ENCODE measurements at regions not wholly inside any gene's neighbourhood (a gene's known extent, or its start where the extent isn't known, plus 50 kb on each side); places are given as distances from the start of the nearest gene placed in this dataset.
A peak's percentile ranks its signal among the peaks of the same experiment; 100 is the strongest.

GRCh38 chr7:69510114-69510513 is 88.2 kb upstream of the AUTS2 start:
- H3K4me3 ChIP-seq (ENCODE audit: low read depth, low read length), result no peak overlapping the region
- no peaks in the 10 kb centered on the region for H3K36me3 ChIP-seq (ENCODE audit: control insufficient read depth, insufficient read depth, low read length)
- FAIRE-seq (no peak), DNase-seq (ENCODE audit: low read depth) (no peak)
- no peaks in the 10 kb centered on the region for H3K27me3 ChIP-seq (ENCODE audit: control insufficient read depth, insufficient read depth, low read length)
- no peak for TF ChIP-seq CTCF (IDR thresholded peaks at IDR 0.05; ENCODE audit: insufficient read depth, low read length, severe bottlenecking)

GRCh38 chr7:69515495-69516212 is 82.6 kb upstream of the AUTS2 start:
- no peak for TF ChIP-seq CTCF (IDR thresholded peaks at IDR 0.05; ENCODE audit: insufficient read depth, low read length, severe bottlenecking)
- Histone ChIP-seq H3K27me3 (ENCODE audit: control insufficient read depth, insufficient read depth, low read length) (no peaks in the 10 kb centered on the region), H3K4me3 (ENCODE audit: low read depth, low read length) (no peak overlapping the region), H3K36me3 (ENCODE audit: control insufficient read depth, insufficient read depth, low read length) (no peaks in the 10 kb centered on the region)
- DNase-seq (ENCODE audit: low read depth) (no peak), FAIRE-seq (no peak)

- no peaks in the 10 kb centered on the region for H3K27me3 ChIP-seq (ENCODE audit: control insufficient read depth, insufficient read depth, low read length)
- H3K4me3 ChIP-seq (ENCODE audit: low read depth, low read length), result no peak overlapping the region
- FAIRE-seq (peak; percentile 7), DNase-seq (ENCODE audit: low read depth) (no peak)
- no peaks in the 10 kb centered on the region for H3K36me3 ChIP-seq (ENCODE audit: control insufficient read depth, insufficient read depth, low read length)
- no peak for TF ChIP-seq CTCF (IDR thresholded peaks at IDR 0.05; ENCODE audit: insufficient read depth, low read length, severe bottlenecking)
These were observed 81.9 kb upstream of the AUTS2 start for GRCh38 chr7:69516238-69516820.

- DNase-seq (ENCODE audit: low read depth), result no peak
These were observed 80.1 kb upstream of the AUTS2 start for GRCh38 chr7:69517985-69518704.

GRCh38 chr7:69518705-69519077 is 79.6 kb upstream of the AUTS2 start:
- TF ChIP-seq CTCF (IDR thresholded peaks at IDR 0.05; ENCODE audit: insufficient read depth, low read length, severe bottlenecking), result no peak
- no peak for FAIRE-seq
- Histone ChIP-seq H3K36me3 (ENCODE audit: control insufficient read depth, insufficient read depth, low read length) (no peaks in the 10 kb centered on the region), H3K27me3 (ENCODE audit: control insufficient read depth, insufficient read depth, low read length) (no peaks in the 10 kb centered on the region), H3K4me3 (ENCODE audit: low read depth, low read length) (no peak overlapping the region)
- DNase-seq (ENCODE audit: low read depth), result no peak

More at GRCh38 chr7:69517985-69518704, 80.1 kb upstream of the AUTS2 start:
- Histone ChIP-seq H3K36me3 (ENCODE audit: control insufficient read depth, insufficient read depth, low read length) (no peaks in the 10 kb centered on the region), H3K27me3 (ENCODE audit: control insufficient read depth, insufficient read depth, low read length) (no peaks in the 10 kb centered on the region), H3K4me3 (ENCODE audit: low read depth, low read length) (no peak overlapping the region)
- TF ChIP-seq CTCF (IDR thresholded peaks at IDR 0.05; ENCODE audit: insufficient read depth, low read length, severe bottlenecking), result no peak
- no peak for FAIRE-seq
